HEK293 (cell line): ENCODE measurements at regions not wholly inside any gene's neighbourhood (a gene's known extent, or its start where the extent isn't known, plus 50 kb on each side); places are given as distances from the start of the nearest gene placed in this dataset.

Experiments used
- CTCF ChIA-PET: fragments of 350-600 bp; formaldehyde crosslinking; extraction: SDS; loops from one replicate; lab custom pipeline; 2021; ENCODE audit warnings: antibody characterized with exemption; lab: Yijun Ruan, JAX
- POLR2A ChIA-PET: fragments of 300-600 bp; formaldehyde crosslinking; extraction: SDS; loops from one replicate; lab custom pipeline; 2020; ENCODE audit warnings: antibody characterized with exemption, inconsistent platforms; lab: Yijun Ruan, JAX
- H3K27ac ChIP-seq: fragments of 200-500 bp; sonication (Bioruptor generic); 2 replicates; pipeline ENCODE4 v1.5.1; 2014; ENCODE audit warnings: low read depth, low read length, control low read depth, inconsistent platforms; ENCODE audit errors: extremely low read depth
- H3K36me3 ChIP-seq, 2 experiments: fragments of 200-500 bp in 1 of 2; sonication (Bioruptor generic) in 1 of 2; 1 replicate in 1 of 2; 2 replicates in 1 of 2; pipeline ENCODE4 v1.5.1; 2014 to 2017; ENCODE audit warnings: inconsistent platforms in 2 of 2, low read length in 2 of 2; ENCODE audit not compliant: control insufficient read depth in 2 of 2, insufficient read depth in 1 of 2
- H3K4me1 ChIP-seq: fragments of 200-500 bp; sonication (Bioruptor generic); 2 replicates; pipeline ENCODE4 v1.5.1; 2014; ENCODE audit warnings: mild to moderate bottlenecking, low read length, inconsistent platforms; ENCODE audit not compliant: control insufficient read depth, insufficient read depth
- H3K4me3 ChIP-seq: 2 replicates; pipeline ENCODE4 v1.5.1; 2011; ENCODE audit warnings: low read depth, mild to moderate bottlenecking, control low read depth, low read length, moderate library complexity
- H3K9me3 ChIP-seq: fragments of 200-500 bp; sonication (Bioruptor generic); 2 replicates; pipeline ENCODE4 v1.5.1; 2014; ENCODE audit warnings: low read depth, low read length, inconsistent platforms; ENCODE audit not compliant: control insufficient read depth, insufficient read depth
- PRDM1 ChIP-seq: fragments of 450-650 bp; formaldehyde crosslinking; IDR thresholded peaks from 2 replicates; pipeline ENCODE4; 2016; ENCODE audit warnings: missing biosample characterization, missing genetic modification characterization
- TCF7L2 ChIP-seq: IDR thresholded peaks from 2 replicates; pipeline ENCODE4 v1.6.1; 2011; ENCODE audit warnings: low read depth, mild to moderate bottlenecking, inconsistent platforms, low read length, moderate library complexity, borderline replicate concordance
- ZNF184 ChIP-seq: fragments of 450-650 bp; IDR thresholded peaks from 2 replicates; pipeline ENCODE4 v1.5.1; 2018; ENCODE audit warnings: missing biosample characterization, mild to moderate bottlenecking, missing genetic modification characterization
- ZNF341 ChIP-seq: fragments of 450-650 bp; formaldehyde crosslinking; IDR thresholded peaks from 2 replicates; pipeline ENCODE4; 2016; ENCODE audit warnings: low read depth, missing biosample characterization, missing genetic modification characterization
- ZNF544 ChIP-seq: fragments of 450-650 bp; formaldehyde crosslinking; IDR thresholded peaks from 2 replicates; pipeline ENCODE4 v1.5.0; 2017; ENCODE audit warnings: missing biosample characterization, missing genetic modification characterization
- ZNF558 ChIP-seq: fragments of 450-650 bp; formaldehyde crosslinking; IDR thresholded peaks from 2 replicates; pipeline ENCODE4 v1.5.1; 2016; ENCODE audit warnings: missing biosample characterization, missing genetic modification characterization
- ZNF561 ChIP-seq: fragments of 450-650 bp; IDR thresholded peaks from 2 replicates; pipeline ENCODE4 v1.5.1; 2018; ENCODE audit warnings: missing biosample characterization, missing genetic modification characterization, borderline replicate concordance
- ZNF658 ChIP-seq: fragments of 450-650 bp; formaldehyde crosslinking; IDR thresholded peaks from 2 replicates; pipeline ENCODE4; 2016; ENCODE audit warnings: missing biosample characterization, missing genetic modification characterization
- ZNF701 ChIP-seq: fragments of 450-650 bp; formaldehyde crosslinking; IDR thresholded peaks from 2 replicates; pipeline ENCODE4 v1.5.1; 2016; ENCODE audit warnings: missing biosample characterization, missing genetic modification characterization
- ZNF792 ChIP-seq: fragments of 450-650 bp; formaldehyde crosslinking; IDR thresholded peaks from 2 replicates; pipeline ENCODE4 v1.5.1; 2016; ENCODE audit warnings: missing biosample characterization, missing genetic modification characterization
- ZSCAN16 ChIP-seq: fragments of 450-650 bp; formaldehyde crosslinking; IDR thresholded peaks from 2 replicates; pipeline ENCODE4 v1.5.1; 2016; ENCODE audit warnings: missing biosample characterization, missing genetic modification characterization
- TF ChIP-seq, protein P1 (sequence below): fragments of 450-650 bp; formaldehyde crosslinking; IDR thresholded peaks from 2 replicates; pipeline ENCODE4 v1.5.1; 2016; ENCODE audit warnings: missing biosample characterization, missing genetic modification characterization
- TF ChIP-seq, protein P2 (sequence below): fragments of 450-650 bp; formaldehyde crosslinking; IDR thresholded peaks from 2 replicates; pipeline ENCODE4 v1.5.1; 2016; ENCODE audit warnings: missing biosample characterization, missing genetic modification characterization
- TF ChIP-seq, protein P3 (sequence below): fragments of 450-650 bp; formaldehyde crosslinking; IDR thresholded peaks from 2 replicates; pipeline ENCODE4 v1.5.1; 2017; ENCODE audit warnings: missing biosample characterization, missing genetic modification characterization
- TF ChIP-seq, protein P4 (sequence below): fragments of 450-650 bp; formaldehyde crosslinking; IDR thresholded peaks from 2 replicates; pipeline ENCODE4 v1.5.1; 2016; ENCODE audit warnings: missing biosample characterization, missing genetic modification characterization

DNA sequence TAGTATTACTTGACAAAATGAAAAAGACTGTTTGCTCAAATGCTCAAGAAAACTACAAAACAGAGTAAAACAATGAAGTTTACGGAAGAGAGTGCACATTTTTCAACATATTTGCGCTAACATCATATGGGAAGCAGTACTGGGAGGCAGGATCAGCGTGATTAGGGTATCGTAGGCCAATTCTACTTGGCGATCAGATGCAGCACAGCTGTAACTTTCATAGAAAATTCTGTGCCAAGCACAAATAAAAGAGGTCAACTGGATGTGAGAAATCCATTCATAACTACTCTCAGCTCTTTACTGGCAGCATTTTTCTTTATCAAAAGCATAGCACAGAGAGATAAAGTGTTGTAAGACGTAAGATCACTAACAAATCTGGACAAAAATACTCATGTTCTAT, 1196.3 kb upstream of the GBE1 start:
- ChIA-PET CTCF (no interaction called here), POLR2A (no interaction called here)
- no peak for TF ChIP-seq ZSCAN16 (tag by site-specific recombination)
- TF ChIP-seq, protein P1, sequence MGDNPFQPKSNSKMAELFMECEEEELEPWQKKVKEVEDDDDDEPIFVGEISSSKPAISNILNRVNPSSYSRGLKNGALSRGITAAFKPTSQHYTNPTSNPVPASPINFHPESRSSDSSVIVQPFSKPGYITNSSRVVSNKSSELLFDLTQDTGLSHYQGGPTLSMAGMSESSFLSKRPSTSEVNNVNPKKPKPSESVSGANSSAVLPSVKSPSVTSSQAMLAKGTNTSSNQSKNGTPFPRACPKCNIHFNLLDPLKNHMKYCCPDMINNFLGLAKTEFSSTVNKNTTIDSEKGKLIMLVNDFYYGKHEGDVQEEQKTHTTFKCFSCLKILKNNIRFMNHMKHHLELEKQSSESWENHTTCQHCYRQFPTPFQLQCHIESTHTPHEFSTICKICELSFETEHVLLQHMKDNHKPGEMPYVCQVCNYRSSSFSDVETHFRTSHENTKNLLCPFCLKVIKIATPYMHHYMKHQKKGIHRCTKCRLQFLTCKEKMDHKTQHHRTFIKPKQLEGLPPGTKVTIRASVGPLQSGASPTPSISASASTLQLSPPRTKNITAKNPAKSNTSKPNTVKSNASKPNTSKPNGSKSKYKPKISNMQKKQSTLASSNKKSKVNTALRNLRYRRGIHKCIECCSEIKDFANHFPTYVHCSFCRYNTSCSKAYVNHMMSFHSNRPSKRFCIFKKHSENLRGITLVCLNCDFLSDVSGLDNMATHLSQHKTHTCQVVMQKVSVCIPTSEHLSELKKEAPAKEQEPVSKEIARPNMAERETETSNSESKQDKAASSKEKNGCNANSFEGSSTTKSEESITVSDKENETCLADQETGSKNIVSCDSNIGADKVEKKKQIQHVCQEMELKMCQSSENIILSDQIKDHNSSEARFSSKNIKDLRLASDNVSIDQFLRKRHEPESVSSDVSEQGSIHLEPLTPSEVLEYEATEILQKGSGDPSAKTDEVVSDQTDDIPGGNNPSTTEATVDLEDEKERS (tag by site-specific recombination) = no peak
- TF ChIP-seq, protein P2, sequence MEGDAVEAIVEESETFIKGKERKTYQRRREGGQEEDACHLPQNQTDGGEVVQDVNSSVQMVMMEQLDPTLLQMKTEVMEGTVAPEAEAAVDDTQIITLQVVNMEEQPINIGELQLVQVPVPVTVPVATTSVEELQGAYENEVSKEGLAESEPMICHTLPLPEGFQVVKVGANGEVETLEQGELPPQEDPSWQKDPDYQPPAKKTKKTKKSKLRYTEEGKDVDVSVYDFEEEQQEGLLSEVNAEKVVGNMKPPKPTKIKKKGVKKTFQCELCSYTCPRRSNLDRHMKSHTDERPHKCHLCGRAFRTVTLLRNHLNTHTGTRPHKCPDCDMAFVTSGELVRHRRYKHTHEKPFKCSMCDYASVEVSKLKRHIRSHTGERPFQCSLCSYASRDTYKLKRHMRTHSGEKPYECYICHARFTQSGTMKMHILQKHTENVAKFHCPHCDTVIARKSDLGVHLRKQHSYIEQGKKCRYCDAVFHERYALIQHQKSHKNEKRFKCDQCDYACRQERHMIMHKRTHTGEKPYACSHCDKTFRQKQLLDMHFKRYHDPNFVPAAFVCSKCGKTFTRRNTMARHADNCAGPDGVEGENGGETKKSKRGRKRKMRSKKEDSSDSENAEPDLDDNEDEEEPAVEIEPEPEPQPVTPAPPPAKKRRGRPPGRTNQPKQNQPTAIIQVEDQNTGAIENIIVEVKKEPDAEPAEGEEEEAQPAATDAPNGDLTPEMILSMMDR (tag by site-specific recombination) = no peak
- no peak for TF ChIP-seq ZNF184 (tag by site-specific recombination)
- TF ChIP-seq, protein P3, sequence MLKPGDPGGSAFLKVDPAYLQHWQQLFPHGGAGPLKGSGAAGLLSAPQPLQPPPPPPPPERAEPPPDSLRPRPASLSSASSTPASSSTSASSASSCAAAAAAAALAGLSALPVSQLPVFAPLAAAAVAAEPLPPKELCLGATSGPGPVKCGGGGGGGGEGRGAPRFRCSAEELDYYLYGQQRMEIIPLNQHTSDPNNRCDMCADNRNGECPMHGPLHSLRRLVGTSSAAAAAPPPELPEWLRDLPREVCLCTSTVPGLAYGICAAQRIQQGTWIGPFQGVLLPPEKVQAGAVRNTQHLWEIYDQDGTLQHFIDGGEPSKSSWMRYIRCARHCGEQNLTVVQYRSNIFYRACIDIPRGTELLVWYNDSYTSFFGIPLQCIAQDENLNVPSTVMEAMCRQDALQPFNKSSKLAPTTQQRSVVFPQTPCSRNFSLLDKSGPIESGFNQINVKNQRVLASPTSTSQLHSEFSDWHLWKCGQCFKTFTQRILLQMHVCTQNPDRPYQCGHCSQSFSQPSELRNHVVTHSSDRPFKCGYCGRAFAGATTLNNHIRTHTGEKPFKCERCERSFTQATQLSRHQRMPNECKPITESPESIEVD (tag by site-specific recombination) = no peak
- TF ChIP-seq ZNF658 = no peak
- TF ChIP-seq TCF7L2 = no peak
- TF ChIP-seq ZNF341 (tag by site-specific recombination) = no peak
- TF ChIP-seq ZNF544 = no peak
- TF ChIP-seq ZNF558 (tag by site-specific recombination) = no peak
- TF ChIP-seq ZNF701 = no peak
- no peak for TF ChIP-seq ZNF792
- H3K36me3 ChIP-seq = no peaks in the 10 kb centered on the region
- H3K4me3 ChIP-seq = no peak overlapping the region
- no peaks in the 10 kb centered on the region for H3K9me3 ChIP-seq
- no peak overlapping the region for H3K27ac ChIP-seq
- no peaks in the 10 kb centered on the region for H3K4me1 ChIP-seq

DNA sequence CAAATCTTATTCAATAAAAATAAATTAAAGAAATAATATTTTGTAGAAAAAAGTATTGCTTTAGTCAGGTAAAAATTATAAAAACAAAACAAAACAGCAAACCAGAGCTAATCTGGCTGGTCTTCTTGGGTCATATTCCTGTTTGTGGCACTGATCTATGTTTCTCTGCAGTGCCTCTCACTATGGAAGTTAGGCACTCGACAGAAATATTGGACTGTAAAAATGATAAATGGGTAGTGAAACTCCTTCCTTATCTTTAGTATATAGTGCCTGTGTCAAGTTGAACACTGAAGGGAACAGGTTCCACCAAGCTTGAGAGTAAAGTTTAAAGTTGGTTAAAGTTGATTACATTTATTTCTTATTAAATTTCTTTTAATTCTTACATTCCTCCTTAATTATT, 1195.6 kb upstream of the GBE1 start:
- TF ChIP-seq, protein P4, sequence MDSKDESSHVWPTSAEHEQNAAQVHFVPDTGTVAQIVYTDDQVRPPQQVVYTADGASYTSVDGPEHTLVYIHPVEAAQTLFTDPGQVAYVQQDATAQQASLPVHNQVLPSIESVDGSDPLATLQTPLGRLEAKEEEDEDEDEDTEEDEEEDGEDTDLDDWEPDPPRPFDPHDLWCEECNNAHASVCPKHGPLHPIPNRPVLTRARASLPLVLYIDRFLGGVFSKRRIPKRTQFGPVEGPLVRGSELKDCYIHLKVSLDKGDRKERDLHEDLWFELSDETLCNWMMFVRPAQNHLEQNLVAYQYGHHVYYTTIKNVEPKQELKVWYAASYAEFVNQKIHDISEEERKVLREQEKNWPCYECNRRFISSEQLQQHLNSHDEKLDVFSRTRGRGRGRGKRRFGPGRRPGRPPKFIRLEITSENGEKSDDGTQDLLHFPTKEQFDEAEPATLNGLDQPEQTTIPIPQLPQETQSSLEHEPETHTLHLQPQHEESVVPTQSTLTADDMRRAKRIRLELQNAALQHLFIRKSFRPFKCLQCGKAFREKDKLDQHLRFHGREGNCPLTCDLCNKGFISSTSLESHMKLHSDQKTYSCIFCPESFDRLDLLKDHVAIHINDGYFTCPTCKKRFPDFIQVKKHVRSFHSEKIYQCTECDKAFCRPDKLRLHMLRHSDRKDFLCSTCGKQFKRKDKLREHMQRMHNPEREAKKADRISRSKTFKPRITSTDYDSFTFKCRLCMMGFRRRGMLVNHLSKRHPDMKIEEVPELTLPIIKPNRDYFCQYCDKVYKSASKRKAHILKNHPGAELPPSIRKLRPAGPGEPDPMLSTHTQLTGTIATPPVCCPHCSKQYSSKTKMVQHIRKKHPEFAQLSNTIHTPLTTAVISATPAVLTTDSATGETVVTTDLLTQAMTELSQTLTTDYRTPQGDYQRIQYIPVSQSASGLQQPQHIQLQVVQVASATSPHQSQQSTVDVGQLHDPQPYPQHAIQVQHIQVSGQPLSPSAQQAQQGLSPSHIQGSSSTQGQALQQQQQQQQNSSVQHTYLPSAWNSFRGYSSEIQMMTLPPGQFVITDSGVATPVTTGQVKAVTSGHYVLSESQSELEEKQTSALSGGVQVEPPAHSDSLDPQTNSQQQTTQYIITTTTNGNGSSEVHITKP (tag by site-specific recombination) = no peak
- TF ChIP-seq PRDM1 (tag by site-specific recombination) = no peak
- no peak for TF ChIP-seq ZNF561
- TF ChIP-seq, all 188 proteins: peak for 0
- POLR2A ChIA-PET = no interaction called here
- H3K4me1 ChIP-seq = no peaks in the 10 kb centered on the region
- H3K4me3 ChIP-seq = no peak overlapping the region
- CTCF ChIA-PET = no interaction called here
- H3K27ac ChIP-seq = no peak overlapping the region
- H3K36me3 ChIP-seq = no peaks in the 10 kb centered on the region
- H3K9me3 ChIP-seq = no peaks in the 10 kb centered on the region
